Keratinocyte (primary cell): ENCODE measurements at regions not wholly inside any gene's neighbourhood (a gene's known extent, or its start where the extent isn't known, plus 50 kb on each side); places are given as distances from the start of the nearest gene placed in this dataset.

ENCODE experiments used
- EZH2 ChIP-seq: IDR thresholded peaks from one replicate; pipeline ENCODE4 v1.6.1; 2012; ENCODE audit warnings: inconsistent platforms, mild to moderate bottlenecking, low read length, moderate library complexity
- TF ChIP-seq, protein P1 (sequence below), 3 experiments: IDR thresholded peaks in 1 of 3; conservative IDR thresholded peaks in 1 of 3; optimal IDR thresholded peaks in 1 of 3; 2 replicates in 2 of 3; 3 replicates in 1 of 3; pipeline versions ENCODE3 to v1.5.1; 2011; ENCODE audit warnings: low read length in 3 of 3, mild to moderate bottlenecking in 3 of 3, moderate library complexity in 2 of 3, control low read depth in 1 of 3, inconsistent platforms in 1 of 3; ENCODE audit not compliant: insufficient read depth in 2 of 3; ENCODE audit errors: extremely low read depth in 1 of 3

- TF ChIP-seq, protein P1, sequence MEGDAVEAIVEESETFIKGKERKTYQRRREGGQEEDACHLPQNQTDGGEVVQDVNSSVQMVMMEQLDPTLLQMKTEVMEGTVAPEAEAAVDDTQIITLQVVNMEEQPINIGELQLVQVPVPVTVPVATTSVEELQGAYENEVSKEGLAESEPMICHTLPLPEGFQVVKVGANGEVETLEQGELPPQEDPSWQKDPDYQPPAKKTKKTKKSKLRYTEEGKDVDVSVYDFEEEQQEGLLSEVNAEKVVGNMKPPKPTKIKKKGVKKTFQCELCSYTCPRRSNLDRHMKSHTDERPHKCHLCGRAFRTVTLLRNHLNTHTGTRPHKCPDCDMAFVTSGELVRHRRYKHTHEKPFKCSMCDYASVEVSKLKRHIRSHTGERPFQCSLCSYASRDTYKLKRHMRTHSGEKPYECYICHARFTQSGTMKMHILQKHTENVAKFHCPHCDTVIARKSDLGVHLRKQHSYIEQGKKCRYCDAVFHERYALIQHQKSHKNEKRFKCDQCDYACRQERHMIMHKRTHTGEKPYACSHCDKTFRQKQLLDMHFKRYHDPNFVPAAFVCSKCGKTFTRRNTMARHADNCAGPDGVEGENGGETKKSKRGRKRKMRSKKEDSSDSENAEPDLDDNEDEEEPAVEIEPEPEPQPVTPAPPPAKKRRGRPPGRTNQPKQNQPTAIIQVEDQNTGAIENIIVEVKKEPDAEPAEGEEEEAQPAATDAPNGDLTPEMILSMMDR (optimal IDR thresholded peaks at IDR 0.05 in 1 of 3, IDR thresholded peaks at IDR 0.05 in 1 of 3, conservative IDR thresholded peaks at IDR 0.05 in 1 of 3; ENCODE audit: extremely low read depth in 1 of 3, insufficient read depth in 2 of 3, low read length in 3 of 3): no peak
- TF ChIP-seq EZH2: no peak
Observed at GRCh38 chr20:40786336-40786735, 97.3 kb upstream of the MAFB start.
